Mesothelial cell of epicardium (in vitro differentiated cells): ENCODE measurements at regions not wholly inside any gene's neighbourhood (a gene's known extent, or its start where the extent isn't known, plus 50 kb on each side); places are given as distances from the start of the nearest gene placed in this dataset.

Source experiments
- DNase-seq, 2 experiments: peaks; one replicate each; pipeline ENCODE4 v3.0.0; 2021; ENCODE audit warnings: low spot score in 2 of 2; ENCODE audit not compliant: unreplicated experiment in 2 of 2
- H3K27ac Mint-ChIP-seq: 2 replicates; pipeline ENCODE4 v1.8.0; 2021; ENCODE audit warnings: mixed read lengths
- H3K27me3 Mint-ChIP-seq: 2 replicates; pipeline ENCODE4 v1.8.0; 2021; ENCODE audit warnings: low read depth, mixed read lengths
- H3K36me3 Mint-ChIP-seq: 2 replicates; pipeline ENCODE4 v1.8.0; 2021; ENCODE audit warnings: mixed read lengths
- H3K4me1 Mint-ChIP-seq: 2 replicates; pipeline ENCODE4 v1.8.0; 2021; ENCODE audit warnings: mixed read lengths
- H3K4me3 Mint-ChIP-seq: 2 replicates; pipeline ENCODE4 v1.8.0; 2021; ENCODE audit warnings: mild to moderate bottlenecking, moderate library complexity, mixed read lengths
- H3K9me3 Mint-ChIP-seq: 2 replicates; pipeline ENCODE4 v1.8.0; 2021; ENCODE audit warnings: mixed read lengths
- TF ChIP-seq, protein P1 (sequence below): fragments of 200-600 bp; sonication (generic); IDR thresholded peaks from one replicate; pipeline ENCODE4 v1.5.0; 2021; ENCODE audit warnings: antibody characterized with exemption; ENCODE audit not compliant: unreplicated experiment

DNA sequence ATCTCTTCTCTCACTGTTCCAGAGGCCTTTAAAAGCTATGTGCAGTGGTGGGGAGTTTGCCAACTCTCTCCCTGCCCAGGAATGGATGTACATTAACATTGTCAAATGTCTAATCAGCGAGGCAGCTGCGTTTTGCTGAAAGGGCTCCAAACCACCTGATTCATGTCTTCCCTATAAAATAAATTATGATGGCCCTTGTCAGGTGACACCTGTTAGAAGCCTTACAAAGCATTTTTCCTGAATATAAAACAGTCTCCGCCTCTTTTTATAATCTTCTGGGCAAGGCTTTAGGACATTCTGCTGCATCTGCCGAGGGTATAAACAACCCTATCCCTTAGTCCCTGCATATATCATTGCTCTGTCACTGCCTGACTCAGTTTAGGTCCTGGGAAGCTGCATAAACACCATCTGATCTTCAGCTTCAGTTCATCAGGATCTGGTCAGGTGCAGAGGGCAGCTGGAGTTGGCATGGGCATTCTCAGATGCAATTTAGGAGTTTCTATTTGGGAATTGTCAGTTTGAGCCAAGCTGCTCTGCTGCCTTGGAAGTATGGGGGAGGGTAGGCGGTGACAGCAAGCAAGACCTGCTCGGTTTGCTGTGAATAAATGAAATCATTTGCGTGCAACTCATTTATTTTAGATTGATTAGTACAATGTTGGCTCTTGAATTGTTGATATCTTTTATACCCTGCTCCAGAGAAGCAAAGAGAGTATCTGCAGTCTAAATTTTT is 103.5 kb downstream of the ACER2 start:
- Mint-ChIP-seq H3K4me3 (no peak overlapping the region), H3K9me3 (no peaks in the 10 kb centered on the region), H3K27me3 (peaks cover 10% of the 10 kb centered on the region), H3K4me1 (peaks cover 4% of the 10 kb centered on the region), H3K27ac (no peak overlapping the region), H3K36me3 (no peaks in the 10 kb centered on the region)
- TF ChIP-seq, protein P1, sequence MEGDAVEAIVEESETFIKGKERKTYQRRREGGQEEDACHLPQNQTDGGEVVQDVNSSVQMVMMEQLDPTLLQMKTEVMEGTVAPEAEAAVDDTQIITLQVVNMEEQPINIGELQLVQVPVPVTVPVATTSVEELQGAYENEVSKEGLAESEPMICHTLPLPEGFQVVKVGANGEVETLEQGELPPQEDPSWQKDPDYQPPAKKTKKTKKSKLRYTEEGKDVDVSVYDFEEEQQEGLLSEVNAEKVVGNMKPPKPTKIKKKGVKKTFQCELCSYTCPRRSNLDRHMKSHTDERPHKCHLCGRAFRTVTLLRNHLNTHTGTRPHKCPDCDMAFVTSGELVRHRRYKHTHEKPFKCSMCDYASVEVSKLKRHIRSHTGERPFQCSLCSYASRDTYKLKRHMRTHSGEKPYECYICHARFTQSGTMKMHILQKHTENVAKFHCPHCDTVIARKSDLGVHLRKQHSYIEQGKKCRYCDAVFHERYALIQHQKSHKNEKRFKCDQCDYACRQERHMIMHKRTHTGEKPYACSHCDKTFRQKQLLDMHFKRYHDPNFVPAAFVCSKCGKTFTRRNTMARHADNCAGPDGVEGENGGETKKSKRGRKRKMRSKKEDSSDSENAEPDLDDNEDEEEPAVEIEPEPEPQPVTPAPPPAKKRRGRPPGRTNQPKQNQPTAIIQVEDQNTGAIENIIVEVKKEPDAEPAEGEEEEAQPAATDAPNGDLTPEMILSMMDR, result no peak
- no peak for DNase-seq

DNA sequence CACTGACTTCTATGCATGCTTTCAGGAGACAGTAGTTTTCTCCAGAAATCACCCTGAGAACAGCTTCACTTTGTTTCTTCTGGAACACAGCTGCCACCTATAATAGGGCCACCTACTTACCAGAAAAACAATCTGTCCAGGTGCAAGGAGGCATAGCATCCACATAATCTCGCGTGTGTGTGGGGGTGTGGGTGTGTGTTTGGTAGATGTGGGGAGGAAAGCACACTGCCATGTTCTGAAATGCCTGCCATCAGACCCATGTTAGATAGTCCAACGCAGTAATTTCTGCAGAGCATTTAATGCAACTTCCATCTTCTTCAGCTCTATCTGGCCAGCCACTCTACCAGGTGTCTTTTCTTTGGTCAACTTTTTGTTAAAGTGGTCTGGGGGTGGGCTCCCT is 102.9 kb downstream of the ACER2 start:
- Mint-ChIP-seq H3K27ac (no peak overlapping the region), H3K27me3 (peaks cover 13% of the 10 kb centered on the region), H3K4me1 (peaks cover 4% of the 10 kb centered on the region), H3K36me3 (no peaks in the 10 kb centered on the region), H3K4me3 (no peak overlapping the region), H3K9me3 (no peaks in the 10 kb centered on the region)
- no peak for DNase-seq
- TF ChIP-seq, protein P1, result no peak

DNA sequence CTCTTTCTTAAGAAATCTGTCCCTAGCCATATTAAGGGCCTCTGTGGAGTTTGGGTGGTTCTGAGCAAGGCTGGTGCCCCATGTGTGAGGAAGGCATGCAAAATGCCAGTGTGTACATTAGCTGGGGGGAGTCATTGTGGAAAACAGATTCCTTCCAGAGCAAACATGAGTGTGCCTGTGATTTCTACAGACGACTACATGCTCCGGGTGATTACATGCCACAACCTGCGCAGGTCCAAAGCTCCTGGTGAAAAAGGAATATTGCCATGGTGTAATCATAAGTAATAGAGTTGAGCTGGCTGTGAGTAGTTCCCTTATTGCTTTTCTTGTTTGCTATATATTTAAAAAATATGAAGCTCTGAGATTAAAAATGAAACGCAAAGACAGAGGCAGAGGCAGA is 102.1 kb downstream of the ACER2 start:
- Mint-ChIP-seq H3K4me3 (no peak overlapping the region), H3K4me1 (peaks cover 4% of the 10 kb centered on the region), H3K36me3 (no peaks in the 10 kb centered on the region), H3K27me3 (peaks cover 8% of the 10 kb centered on the region), H3K9me3 (no peaks in the 10 kb centered on the region), H3K27ac (no peak overlapping the region)
- TF ChIP-seq, protein P1, result no peak
- no peak for DNase-seq
